ENCODE measurements at regions not wholly inside any gene's neighbourhood (a gene's known extent, or its start where the extent isn't known, plus 50 kb on each side); places are given as distances from the start of the nearest gene placed in this dataset.

GRCh38 chr11:15863411-15863810, 492.9 kb downstream of the SOX6 start:
- peaks cover 22 to 26% of the 10 kb centered on the region in 2 experiments for H3K4me1 Mint-ChIP-seq
- H3K4me3 Mint-ChIP-seq, result no peak overlapping the region
- Histone ChIP-seq H2BK12ac (ENCODE audit: insufficient read length, low read depth, low read length) (no peak overlapping the region), H2BK15ac (ENCODE audit: low read depth, low read length) (no peak overlapping the region), H2BK120ac (ENCODE audit: low read depth, low read length, poor library complexity, severe bottlenecking) (no peak overlapping the region), H3K4me2 (ENCODE audit: insufficient read depth, insufficient read length, low read length) (no peak overlapping the region), H3K9ac (ENCODE audit: extremely low read depth, insufficient read length, low read length) (no peak overlapping the region), H4K91ac (ENCODE audit: insufficient read length, low read depth, low read length) (no peak overlapping the region), H3K27ac (ENCODE audit: insufficient read length, low read depth, low read length) (no peak overlapping the region), H3K27me3 (ENCODE audit: insufficient read depth, low read length) (no peaks in the 10 kb centered on the region), H4K20me1 (ENCODE audit: control insufficient read depth, insufficient read depth, insufficient read length) (no peaks in the 10 kb centered on the region), H3K23me2 (ENCODE audit: insufficient read length, low read depth, low read length, poor library complexity, severe bottlenecking) (no peaks in the 10 kb centered on the region), H2BK5ac (ENCODE audit: insufficient read length, low read length) (no peak overlapping the region), H3T11ph (ENCODE audit: low read length) (no peak overlapping the region), H4K5ac (ENCODE audit: insufficient read length, low read depth, low read length) (no peak overlapping the region), H3K79me1 (ENCODE audit: insufficient read depth, low read depth, low read length, poor library complexity, severe bottlenecking) (no peaks in the 10 kb centered on the region), H3K14ac (ENCODE audit: insufficient read depth, low read length) (no peak overlapping the region), H3K4me1 (ENCODE audit: insufficient read depth, low read length) (peaks cover 3% of the 10 kb centered on the region; the same call in 1 of the 2 replicates), H3K9me3 (ENCODE audit: control insufficient read depth, low read depth, low read length) (no peaks in the 10 kb centered on the region), H3K23ac (ENCODE audit: insufficient read length, low read depth, low read length) (no peak overlapping the region), H3K18ac (ENCODE audit: insufficient read length, low read depth, low read length) (no peak overlapping the region), H2AFZ (ENCODE audit: low read length) (no peak overlapping the region), H3K79me2 (ENCODE audit: insufficient read depth, low read length) (no peaks in the 10 kb centered on the region), H2BK20ac (ENCODE audit: low read depth, low read length, poor library complexity, severe bottlenecking) (no peak overlapping the region), H2AK5ac (ENCODE audit: insufficient read length, low read length) (no peak overlapping the region), H3K4ac (ENCODE audit: low read depth, low read length) (no peak overlapping the region), H3K56ac (ENCODE audit: insufficient read length, low read depth, low read length) (no peak overlapping the region), H4K8ac (replicated peaks; ENCODE audit: insufficient read length, low read depth, low read length) (no peak overlapping the region)
- no peak overlapping the region for H3K27ac Mint-ChIP-seq
- H3K9me3 Mint-ChIP-seq, result no peaks in the 10 kb centered on the region; a peak in 1 of 5 replicates
- peaks cover 0 to 2% (median 0%) of the 10 kb centered on the region in 3 experiments; a peak in 1 of 7 replicates for H3K36me3 Mint-ChIP-seq (ENCODE audit: insufficient read depth in 1 of 3, low read depth in 3 of 3)
- WGBS (ENCODE audit: extremely low coverage, insufficient read length, low lambda C conversion rate), result no CpG with 5 or more reads among the region's 2 CpGs
- no peak for DNase-seq
- no peak for TF ChIP-seq CTCF (conservative IDR thresholded peaks at IDR 0.05)
- H3K27me3 Mint-ChIP-seq (ENCODE audit: low read depth), result peaks cover 6% of the 10 kb centered on the region

Measured in H9 (cell line).